UCSD-AML1 (cell line): ENCODE measurements at regions not wholly inside any gene's neighbourhood (a gene's known extent, or its start where the extent isn't known, plus 50 kb on each side); places are given as distances from the start of the nearest gene placed in this dataset.

Source experiments
- DNase-seq: peaks from one replicate; lab custom pipeline; 2025; ENCODE audit not compliant: unreplicated experiment; lab: John Stamatoyannopoulos, UW

- no peak for DNase-seq
Measured at GRCh38 chr3:168416446-168416845, 320.7 kb upstream of the GOLIM4 start.

- no peak for DNase-seq
Measured at GRCh38 chr3:168414149-168414548, 318.4 kb upstream of the GOLIM4 start.

GRCh38 chr3:168407381-168407780 lies 311.7 kb upstream of the GOLIM4 start:
- DNase-seq: no peak

DNA sequence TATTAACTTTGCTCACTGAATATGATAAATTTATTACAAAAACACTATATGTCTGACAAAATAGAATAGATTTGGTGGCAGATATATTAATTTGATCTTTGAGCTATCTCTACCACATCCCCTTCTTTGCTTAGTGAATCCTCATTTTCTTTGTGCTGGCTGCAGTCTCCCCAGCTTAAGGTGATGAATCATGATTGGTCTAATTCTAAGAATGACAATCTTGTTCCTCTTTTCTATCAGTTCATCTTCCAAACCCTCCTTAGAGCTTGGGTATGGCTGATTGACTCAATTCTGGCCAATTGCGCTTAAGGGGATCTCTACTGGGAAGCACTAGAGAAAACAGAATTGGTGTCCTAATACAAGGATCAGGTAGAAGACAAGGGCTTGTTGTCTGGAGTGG lies 309.6 kb upstream of the GOLIM4 start:
- no peak for DNase-seq

DNA sequence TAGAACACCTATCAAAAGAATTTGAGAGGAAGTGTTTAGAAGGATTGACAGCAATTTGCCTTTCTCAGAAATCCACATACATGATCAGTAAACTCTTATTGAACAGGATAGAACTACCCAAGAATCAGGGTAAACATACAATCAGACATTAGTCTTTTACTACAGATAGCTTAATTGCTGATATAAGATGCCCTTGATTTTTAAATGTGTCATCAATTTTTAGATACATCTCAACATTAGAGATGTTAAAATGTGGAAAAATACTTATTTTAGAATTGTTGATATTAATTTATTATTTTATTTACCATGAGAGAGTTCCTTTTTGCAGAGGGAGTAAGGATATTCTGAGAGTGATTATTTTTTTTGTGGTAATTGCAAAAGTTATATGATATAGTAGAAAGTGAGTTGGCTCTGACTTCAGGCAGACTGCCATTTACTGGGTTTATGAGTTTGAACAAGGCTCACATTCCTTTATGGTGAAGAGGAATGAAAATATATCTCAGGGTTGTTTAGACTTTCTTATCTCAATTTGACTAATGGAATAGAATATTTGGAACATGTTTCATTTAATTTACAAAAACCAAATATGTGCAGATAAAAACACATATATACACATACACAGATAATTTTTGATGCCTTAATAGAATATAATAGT lies 302.8 kb upstream of the GOLIM4 start:
- no peak for DNase-seq

DNA sequence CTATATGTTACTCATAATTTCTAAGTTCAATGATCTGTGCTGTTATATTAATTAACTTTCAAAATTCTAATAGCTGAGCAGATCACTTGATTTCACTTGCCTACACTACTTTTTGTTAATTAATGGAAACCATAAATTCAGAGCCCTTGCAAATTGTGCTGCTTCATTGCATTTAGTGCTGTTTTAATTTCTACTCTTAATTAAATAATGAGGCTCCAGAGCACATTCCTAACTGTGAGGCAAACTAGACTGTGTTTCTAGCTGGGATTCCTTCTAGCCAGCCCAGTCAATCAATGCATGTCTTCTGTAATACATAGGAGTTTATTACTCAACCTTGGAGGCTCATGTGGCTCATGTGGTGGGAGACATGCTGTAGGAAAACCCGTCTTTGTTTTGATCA lies 301.1 kb upstream of the GOLIM4 start:
- no peak for DNase-seq

DNA sequence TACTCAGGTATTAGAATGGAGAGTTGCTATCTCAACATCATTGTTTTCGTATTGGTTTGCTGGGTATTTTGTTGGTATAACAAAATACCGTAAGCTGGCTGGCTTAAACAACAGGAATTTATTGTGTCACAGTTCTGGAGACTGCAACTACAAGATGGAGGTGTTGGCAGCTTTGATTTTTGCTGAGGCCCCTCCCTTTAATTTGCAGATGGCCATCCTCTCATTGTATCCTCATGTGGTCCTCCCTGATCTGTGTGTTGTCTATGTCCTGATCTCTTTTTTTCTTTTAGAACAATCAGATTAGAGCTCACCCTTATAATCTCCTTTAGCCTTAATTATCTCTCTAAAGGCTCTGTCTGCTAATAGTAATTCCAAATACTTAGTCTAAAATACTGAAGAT lies 299.8 kb upstream of the GOLIM4 start:
- DNase-seq: no peak

GRCh38 chr3:168394439-168394838 lies 298.7 kb upstream of the GOLIM4 start:
- DNase-seq: no peak

DNA sequence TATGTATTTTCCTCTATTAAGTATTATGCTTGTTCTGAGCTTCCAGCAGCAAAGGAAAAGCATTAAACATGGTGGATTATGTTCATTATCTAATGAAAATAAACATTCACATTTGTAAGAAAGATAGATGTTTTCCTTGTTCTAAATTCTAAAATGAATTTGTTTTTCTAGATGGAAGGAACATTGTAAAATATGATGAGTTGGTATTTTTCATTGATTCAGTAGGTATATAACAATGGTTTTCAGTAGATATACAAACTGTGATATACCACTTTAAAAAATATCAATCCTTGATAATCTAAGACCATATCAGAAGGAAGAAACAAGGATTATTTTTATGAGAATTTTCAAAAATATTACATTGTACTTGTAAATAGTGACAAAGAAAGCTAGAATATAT lies 290.6 kb upstream of the GOLIM4 start:
- DNase-seq: no peak

DNA sequence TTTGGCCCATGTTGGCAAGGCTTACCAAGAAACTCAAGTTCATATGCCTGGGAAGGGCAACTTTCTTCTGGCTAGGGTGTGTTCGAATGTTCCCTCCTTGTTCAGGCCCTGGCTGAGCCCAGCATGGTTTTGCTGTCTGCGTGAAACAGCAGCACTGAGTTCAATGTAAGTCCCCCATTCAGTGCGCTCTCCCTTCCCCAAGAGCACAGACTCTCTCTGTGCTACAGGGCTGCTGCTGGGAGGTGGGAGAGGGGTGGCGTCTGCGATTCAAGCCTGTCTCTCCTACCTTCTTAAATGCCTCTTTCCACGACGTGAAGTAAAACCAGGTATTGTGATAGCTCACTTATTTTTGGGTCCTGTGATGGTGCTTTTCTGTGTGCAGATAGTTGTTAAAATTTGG lies 289.3 kb upstream of the GOLIM4 start:
- DNase-seq: no peak

DNA sequence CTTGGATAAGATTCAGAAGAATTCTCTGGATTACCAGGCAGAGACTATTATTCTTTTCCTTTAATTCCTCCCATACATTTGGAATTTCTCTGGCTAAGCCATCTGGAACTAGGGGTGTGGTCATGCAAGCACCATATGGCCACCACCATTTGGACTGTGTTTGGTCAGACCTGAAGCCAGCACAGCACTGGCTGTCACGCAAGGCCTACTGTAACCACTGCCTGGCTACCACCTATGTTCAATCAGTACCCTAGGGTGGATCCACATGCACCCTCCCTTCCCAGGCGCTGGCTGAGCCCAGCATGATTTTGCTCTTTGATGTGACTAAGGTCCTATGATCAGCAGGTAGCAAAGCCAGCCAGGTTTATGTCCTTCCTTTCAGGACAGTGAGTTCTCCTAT lies 287.8 kb upstream of the GOLIM4 start:
- DNase-seq: no peak

DNA sequence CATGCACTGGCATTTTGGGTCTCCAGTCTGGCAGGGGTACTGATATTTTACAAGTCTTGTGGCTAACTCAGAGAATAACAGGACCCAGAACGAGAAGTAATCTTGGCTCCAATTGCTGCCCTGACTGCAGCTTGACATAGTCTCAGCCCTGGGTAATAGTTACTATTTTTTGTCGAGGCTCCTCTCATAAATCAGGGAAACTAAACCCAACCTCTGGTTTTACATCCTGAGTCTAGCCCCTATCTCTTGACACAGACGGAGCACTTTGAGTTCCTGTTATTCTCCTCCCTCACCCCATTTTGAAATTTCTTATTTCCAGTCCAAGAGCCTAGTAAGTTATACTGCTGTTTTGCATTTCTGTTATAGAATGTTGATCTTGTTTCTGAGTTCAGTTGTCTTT lies 276.1 kb upstream of the GOLIM4 start:
- no peak for DNase-seq

DNA sequence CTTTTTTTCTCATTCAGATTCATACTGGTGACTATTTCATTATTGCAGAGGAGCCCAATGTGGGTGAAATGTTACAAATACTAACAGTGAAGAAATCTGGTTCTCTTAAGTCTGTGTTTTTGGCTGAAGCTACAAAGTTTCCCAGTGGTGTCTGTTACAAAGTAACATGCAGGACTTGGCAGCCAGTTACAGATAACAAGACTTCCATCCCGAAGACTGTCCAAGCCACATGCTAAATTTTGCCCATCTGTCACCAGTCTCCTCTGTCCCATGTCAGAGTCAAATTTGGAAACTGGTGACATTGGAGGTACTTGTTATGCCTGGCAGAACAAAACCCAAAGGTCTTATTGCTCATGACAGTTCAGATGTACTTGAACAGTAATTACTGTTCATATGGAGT lies 269.2 kb upstream of the GOLIM4 start:
- no peak for DNase-seq

- no peak for DNase-seq
Measured at GRCh38 chr3:168362661-168363247, 267.0 kb upstream of the GOLIM4 start.

GRCh38 chr3:168362156-168362555 lies 266.4 kb upstream of the GOLIM4 start:
- DNase-seq: no peak

- DNase-seq: no peak
Measured at GRCh38 chr3:168360993-168361392, 265.3 kb upstream of the GOLIM4 start.

- no peak for DNase-seq
Measured at GRCh38 chr3:168342946-168343850, 247.5 kb upstream of the GOLIM4 start.

DNA sequence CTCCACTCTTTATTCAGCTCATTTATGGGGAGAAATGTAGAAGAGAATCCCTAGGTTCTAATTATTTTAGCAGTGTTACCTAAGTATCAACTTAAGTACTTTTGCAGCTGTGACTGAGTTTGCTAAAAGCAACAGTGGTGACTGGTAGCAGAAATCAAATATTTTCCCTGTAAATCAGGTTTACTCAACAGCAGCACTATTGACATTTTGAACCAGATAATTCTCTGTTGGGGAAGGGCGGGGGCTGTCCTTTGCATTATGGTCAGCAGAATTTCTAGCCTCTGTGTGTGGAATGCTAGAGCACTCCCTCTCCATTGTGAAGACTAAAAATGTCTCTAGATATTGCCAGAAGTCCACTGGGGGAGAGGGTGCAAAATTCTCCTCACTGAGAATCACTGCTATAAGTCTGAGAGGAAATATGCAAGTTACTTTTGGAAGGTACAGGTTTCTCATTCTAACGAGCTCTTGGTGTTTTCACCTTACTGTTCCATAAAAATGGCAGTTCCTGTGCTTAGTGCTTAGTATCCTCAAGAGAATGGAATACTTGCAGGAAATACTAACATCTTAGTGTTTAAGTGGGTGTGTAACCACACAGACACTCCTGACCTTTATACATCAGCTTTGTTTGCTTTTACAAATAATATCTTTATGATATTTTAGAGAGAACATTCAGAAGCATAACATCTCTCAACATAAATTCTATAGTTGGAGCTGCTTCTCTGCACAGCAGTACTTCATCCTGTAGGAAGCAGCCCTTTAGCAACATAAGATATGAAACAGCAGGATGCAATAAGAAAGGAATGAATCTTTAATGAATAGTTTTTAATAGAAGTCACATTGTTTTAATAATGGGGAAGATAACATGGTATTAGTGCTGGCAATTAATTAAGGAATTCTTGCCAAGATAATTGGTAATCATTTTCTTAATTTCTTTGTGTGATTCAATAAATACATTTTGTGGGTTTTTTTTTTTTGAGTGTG lies 246.5 kb upstream of the GOLIM4 start:
- no peak for DNase-seq

DNA sequence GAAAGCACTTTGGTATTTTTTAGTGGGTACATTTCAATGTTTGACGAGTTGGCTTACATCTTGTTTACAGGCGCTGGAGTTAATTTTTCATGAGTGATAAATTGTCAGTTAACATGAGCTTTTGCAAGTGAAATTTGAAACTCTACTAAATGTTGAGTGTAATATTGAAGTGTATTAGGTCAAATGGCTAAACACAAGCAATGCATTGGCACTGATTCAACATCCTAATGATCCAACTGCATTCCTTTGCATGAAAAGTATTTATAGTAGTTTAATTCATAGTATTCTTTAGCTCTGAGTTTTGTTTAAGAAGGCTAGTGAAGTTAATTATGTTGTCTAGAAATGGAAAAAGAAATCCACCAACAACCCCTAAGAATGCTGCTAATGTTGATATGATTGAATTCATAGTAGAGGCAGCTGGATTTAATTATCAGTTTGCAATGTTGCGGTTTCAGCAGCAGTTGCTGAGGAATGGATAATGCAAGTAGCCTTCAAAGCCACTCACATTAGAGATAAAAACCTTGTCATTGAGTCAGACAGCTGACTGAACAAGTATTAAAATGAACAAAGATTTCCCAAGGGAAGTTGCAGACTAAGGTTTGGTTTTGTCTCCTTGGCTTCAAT lies 245.6 kb upstream of the GOLIM4 start:
- DNase-seq: no peak

DNA sequence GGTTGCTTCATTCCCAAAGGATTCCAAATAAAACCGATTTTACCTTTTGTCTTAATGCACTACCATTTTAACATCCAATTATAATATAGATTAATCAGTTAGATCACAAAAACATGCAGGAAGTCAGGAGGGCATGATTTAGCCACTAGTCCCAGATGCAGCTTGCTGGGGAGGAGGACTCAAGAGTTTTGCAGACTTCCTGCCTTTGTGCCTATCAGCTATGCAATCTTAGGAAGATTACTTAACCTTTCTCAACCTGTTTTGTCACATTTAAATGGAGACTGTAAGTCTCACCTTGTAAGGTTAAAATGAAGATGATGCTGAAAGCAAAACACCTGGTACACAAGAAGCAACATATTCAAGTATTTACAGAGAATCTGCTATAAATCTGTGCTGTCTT lies 242.4 kb upstream of the GOLIM4 start:
- no peak for DNase-seq

- no peak for DNase-seq
Measured at GRCh38 chr3:168336276-168336675, 240.6 kb upstream of the GOLIM4 start.
